GM19395 (cell line): ENCODE measurements at regions not wholly inside any gene's neighbourhood (a gene's known extent, or its start where the extent isn't known, plus 50 kb on each side); places are given as distances from the start of the nearest gene placed in this dataset.

ENCODE experiments used
- ATAC-seq: cut with Tn5 transposase; IDR thresholded peaks from one replicate; pipeline ENCODE4 v1.9.1; 2021; ENCODE audit warnings: mild to moderate bottlenecking, moderate library complexity; ENCODE audit not compliant: unreplicated experiment

GRCh38 chr2:38174131-38174530, 98.2 kb upstream of the CYP1B1 start:
- no peak for ATAC-seq

- no peak for ATAC-seq
Measured at GRCh38 chr2:38173683-38174082, 97.7 kb upstream of the CYP1B1 start.

- no peak for ATAC-seq
Measured at GRCh38 chr2:38171208-38171855, 95.4 kb upstream of the CYP1B1 start.

- ATAC-seq = no peak
Measured at GRCh38 chr2:38170733-38171132, 94.8 kb upstream of the CYP1B1 start.

GRCh38 chr2:38170067-38170466, 94.1 kb upstream of the CYP1B1 start:
- ATAC-seq = no peak

- no peak for ATAC-seq
Measured at GRCh38 chr2:38168710-38169480, 92.9 kb upstream of the CYP1B1 start.

- ATAC-seq = no peak
Measured at GRCh38 chr2:38167968-38168350, 92.0 kb upstream of the CYP1B1 start.

- ATAC-seq = no peak
Measured at GRCh38 chr2:38165698-38166097, 89.7 kb upstream of the CYP1B1 start.

- ATAC-seq = peak; percentile 78
Measured at GRCh38 chr2:38164881-38165280, 88.9 kb upstream of the CYP1B1 start.

GRCh38 chr2:38163579-38163978, 87.6 kb upstream of the CYP1B1 start:
- ATAC-seq = no peak

- ATAC-seq = no peak
Measured at GRCh38 chr2:38163006-38163405, 87.1 kb upstream of the CYP1B1 start.

- no peak for ATAC-seq
Measured at GRCh38 chr2:38160516-38160915, 84.6 kb upstream of the CYP1B1 start.

GRCh38 chr2:38159597-38159996, 83.6 kb upstream of the CYP1B1 start:
- ATAC-seq = no peak

GRCh38 chr2:38159191-38159590, 83.2 kb upstream of the CYP1B1 start:
- no peak for ATAC-seq

GRCh38 chr2:38158378-38159118, 82.6 kb upstream of the CYP1B1 start:
- ATAC-seq = no peak

- no peak for ATAC-seq
Measured at GRCh38 chr2:38156436-38156835, 80.5 kb upstream of the CYP1B1 start.

GRCh38 chr2:38155015-38155414, 79.1 kb upstream of the CYP1B1 start:
- ATAC-seq = no peak

- no peak for ATAC-seq
Measured at GRCh38 chr2:38154395-38154794, 78.4 kb upstream of the CYP1B1 start.

- ATAC-seq = no peak
Measured at GRCh38 chr2:38153476-38154135, 77.7 kb upstream of the CYP1B1 start.

- no peak for ATAC-seq
Measured at GRCh38 chr2:38152913-38153312, 77.0 kb upstream of the CYP1B1 start.

GRCh38 chr2:38152035-38152434, 76.1 kb upstream of the CYP1B1 start:
- no peak for ATAC-seq
